HG03045 (cell line): ENCODE measurements at regions not wholly inside any gene's neighbourhood (a gene's known extent, or its start where the extent isn't known, plus 50 kb on each side); places are given as distances from the start of the nearest gene placed in this dataset.

Experiments
- ATAC-seq: cut with Tn5 transposase; IDR thresholded peaks from one replicate; pipeline ENCODE4 v1.9.1; 2021; ENCODE audit warnings: mild to moderate bottlenecking, moderate library complexity; ENCODE audit not compliant: unreplicated experiment

DNA sequence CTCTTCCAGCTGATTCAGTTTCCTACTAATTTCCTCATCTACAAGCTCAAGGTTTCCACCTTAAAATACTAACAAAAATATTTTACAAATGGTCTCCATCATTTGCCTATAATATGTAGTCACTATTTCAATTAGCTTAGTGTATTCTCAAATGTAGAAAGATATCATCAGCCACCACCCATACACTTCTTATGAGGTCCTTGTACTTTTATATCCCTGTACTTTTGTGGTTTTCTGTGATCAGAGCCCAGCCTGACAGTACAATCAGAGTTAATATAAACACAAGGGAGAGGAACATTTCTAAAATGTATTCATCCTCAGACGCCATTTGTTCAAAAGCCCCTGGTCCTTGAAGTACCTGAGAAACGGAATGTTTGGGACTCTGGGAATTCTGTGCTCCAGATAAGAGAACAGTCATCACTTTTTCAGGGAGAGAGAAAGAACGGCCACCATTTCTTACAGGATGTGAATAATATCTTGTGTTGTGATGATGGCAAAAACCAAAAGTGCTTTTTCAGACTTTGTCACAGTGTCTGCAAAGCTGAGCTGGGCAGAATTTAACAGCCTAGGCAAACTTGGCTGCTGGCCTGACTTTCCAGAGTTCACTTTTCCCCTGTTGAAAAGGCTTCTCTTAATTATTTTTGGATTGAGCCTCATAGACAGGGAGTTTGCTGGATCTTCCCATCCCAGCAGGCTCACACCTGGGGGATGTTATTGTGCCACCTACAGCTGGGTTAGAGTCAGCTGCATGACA is 361.7 kb upstream of the ACVR2A start:
- no peak for ATAC-seq

DNA sequence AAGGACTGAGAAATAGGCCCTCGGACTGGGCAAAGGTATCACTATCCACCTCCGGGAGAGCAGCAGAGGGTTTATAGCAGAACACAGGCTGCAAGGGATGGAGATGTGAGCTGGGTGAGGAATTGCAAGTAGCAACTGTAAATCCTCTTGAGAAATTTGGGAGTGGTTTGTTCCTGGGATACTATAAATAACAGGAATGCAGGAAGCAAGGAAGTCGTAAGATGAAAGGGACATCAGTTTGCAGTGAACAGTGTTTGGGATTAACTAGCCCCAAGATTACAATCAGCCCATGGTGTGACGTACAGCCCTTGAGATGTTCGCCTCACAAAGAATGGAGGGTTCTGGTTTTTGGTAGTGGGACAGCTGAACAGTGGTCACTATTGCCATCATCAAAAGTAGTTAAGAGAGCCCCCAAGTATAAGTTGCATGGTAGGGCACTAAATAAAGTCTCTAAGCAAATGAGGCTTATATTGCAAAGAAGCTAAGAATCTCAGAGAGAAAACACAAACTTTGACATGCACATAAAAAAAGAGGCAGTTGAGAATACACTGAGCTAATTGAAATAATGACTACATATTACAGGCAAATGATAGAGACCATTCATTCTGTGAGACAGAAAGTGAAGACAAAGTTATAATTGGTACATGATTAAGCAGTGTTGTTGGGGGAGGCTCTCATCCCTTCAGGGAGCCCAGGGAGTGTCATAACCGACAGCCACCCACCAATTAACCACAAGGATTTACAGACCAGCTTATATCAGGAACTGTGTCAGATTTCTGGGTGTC is 362.5 kb upstream of the ACVR2A start:
- ATAC-seq: no peak

DNA sequence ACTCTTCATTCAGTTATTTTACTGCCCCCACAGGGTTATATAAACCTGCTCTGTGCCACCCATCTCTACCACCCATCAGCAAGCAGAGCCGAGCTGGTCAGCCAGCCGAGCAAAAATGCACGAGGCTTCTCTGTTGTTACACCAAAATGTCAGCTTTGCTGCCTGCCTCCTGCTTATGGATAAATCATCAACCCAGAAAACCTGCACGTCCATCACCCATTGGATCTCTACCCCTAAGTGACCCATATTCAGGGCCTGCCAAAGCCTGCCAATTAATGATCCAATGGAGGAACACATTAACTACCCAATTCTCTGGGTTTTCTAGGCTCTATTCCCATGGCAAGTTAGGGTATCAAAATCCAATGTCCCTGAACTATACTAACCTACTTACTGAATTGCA is 365.5 kb upstream of the ACVR2A start:
- no peak for ATAC-seq

DNA sequence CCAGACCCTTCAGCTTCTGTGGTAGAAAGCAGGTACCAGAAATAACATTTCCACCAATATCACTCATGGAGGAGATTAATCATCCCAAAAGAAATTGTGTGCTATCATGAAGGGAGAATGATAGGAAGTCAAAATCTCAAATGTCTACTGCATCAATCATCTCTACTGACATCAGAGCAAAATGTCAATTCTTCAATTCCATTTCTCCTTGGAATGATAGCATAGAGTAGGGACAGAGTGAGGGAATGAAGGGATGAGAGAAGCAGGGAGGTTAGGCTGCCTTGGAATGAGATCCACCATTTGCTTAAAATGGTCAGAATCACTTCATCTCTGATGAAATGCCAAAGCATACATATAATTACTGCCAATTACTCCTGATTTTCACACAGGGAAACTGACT is 371.8 kb upstream of the ACVR2A start:
- ATAC-seq: no peak

DNA sequence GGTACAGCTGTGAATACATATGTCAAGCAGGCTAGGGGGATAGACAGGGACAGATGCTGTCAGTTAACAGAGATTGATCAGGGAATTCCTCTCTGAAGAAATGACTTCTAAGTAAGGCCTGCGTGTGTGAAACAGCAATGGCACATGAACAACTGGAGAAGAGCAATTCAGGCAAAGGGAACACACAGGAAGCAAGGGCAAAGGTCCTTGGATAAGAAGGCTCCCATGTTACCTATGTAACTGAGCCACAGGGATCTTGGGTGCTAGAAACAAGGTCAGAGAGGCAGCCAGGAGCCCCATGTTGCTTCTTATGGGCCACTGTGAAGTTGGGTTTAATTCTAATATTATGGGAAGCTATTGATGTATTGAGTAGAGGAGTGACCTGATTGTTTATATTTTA is 373.7 kb upstream of the ACVR2A start:
- ATAC-seq: no peak

DNA sequence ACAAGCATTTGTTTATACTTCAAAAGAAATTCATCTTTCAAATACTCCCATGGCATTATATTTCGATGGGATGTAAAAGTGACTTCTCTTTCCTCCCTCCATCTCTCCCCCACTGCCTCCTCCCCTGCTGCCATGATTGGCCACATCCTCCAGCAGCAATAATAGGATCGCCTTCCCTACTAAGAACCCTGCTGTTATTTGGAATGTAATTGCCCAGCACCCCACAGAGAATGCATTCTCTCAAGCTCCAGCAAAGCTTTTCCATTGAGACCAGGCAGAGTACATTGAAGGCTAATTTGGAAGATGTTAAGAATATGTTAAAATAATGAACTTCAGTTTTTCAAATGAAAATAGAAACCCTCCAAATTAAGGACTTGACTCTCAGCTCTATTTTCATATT is 375.4 kb upstream of the ACVR2A start:
- ATAC-seq: no peak

DNA sequence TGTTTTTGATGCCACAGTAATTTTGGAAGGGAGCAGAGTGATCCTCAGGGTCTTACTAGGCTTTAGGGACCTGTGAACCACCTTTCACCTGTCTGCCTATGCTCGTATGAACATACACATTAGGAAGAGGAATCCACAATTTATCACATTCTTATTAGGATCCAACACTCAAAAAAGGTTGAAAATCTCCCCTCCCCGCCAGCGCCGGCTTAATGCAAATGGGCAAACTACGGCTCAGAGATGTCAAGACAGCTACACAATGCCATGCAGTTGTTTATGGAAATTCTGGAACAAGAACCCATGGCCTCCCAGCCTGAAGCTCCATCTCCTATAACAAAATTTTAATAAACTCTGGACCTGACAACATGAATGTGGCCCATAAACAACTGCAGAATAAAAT is 375.9 kb upstream of the ACVR2A start:
- ATAC-seq: no peak

DNA sequence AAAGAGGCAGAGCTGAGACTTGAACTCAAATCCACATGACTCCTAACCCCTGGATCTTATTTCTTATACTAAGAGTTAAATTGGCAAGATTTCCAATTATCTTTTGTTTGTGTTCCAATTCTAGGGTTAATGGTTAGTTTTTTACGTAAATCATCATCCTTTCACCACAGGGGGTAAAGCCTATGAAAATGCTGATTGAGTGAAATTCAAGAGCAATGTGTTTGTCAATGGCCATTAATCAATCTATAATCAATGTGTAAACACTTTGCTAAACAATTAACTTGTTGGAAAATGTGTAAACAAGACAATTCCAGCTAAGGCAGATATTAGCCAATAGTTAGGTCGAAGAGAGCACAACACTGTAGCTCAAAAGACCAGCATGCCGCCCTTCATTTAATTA is 376.5 kb upstream of the ACVR2A start:
- no peak for ATAC-seq

DNA sequence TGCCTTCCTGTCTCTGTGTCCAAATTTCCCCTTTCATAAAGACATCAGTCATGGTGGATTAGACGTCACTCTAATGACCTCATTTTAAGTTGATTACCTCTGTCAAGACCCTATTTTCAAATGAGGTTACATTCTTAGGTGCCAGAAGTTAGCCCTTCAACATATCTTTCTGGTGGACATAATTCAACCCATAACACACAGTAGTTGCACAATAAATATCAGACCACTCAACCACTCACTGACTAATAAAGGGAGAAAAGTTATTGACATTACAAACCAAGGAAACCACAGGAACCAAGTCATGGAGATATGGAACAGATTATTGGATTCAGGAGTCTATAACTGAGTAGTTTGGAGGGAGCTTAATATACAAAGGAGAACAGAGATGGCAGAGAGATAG is 377.4 kb upstream of the ACVR2A start:
- no peak for ATAC-seq

DNA sequence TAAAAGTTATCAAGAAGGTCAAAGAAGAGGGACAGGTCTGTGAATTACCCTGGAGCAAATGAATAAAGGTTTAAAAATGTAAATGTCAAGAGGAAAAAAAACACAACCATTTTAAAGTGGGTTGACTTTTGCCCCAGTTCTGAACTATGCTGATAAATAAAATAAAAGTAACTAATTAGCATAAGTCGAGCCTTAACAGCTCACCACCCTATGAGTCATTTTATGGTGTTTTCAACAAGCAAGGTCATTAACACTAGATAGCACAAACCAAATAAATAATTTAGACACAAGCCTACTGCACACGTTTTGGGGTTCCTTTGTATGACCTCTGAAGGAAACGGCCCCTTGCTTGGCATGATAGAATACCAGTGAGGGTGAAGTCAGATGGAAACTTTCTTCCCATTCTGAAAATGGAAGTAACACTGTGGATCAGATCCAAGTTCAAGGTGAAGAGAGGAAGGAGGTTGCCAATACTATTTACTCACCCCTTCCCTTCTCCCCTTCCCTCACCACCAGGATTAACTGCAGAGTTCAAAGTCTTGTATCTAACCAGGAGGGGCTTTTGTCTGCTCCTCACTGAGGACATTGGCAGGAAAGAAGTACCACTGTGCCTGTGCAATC is 380.0 kb upstream of the ACVR2A start:
- ATAC-seq: no peak

DNA sequence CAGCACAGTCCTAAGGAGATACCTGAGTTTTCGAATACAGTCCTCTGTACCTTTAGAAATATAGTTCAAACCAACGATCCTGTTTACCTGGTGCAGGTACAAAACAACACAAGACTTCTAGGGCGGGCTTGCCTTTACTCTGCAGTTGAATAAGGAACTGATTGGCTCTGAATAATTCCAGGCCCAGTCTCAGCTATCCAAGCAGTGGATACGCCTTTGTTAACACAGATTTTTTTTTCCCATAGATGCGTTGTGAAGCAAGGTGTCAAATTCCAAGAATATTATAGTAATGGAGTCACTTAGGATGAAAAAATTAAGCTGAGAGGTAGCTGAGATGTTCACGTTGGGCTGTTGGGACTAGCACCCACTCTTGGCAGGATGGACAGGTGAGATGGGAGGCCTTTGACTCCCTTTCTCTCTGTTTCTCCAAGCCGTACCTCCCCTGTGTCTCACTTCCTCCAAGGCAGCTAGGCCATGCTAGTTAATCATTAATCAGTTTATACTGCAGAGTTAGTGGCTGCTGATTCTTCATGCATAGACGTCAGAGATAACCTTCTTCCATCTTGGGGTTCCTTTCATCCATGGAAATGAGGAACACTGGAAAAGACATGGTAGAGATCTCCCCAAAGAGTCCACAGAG is 380.8 kb upstream of the ACVR2A start:
- peak; percentile 55 for ATAC-seq

DNA sequence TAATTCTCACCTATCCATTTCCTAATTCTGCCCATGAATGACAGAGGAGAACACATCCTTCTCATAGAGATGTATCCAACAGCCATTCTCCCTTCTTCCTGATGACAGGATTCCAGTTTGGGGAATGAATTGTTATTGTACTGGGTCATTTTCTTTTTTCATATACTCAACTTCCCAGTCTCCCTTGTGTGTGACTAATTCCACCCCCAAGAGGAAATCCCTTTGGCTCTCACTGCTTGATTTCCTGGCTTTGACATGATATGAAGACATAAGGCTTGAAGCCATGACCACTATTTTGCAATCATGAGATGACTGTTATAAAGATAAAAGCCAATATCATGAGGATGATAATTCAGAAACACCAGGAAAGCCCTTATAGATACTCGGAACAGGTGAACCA is 384.7 kb upstream of the ACVR2A start:
- ATAC-seq: no peak

DNA sequence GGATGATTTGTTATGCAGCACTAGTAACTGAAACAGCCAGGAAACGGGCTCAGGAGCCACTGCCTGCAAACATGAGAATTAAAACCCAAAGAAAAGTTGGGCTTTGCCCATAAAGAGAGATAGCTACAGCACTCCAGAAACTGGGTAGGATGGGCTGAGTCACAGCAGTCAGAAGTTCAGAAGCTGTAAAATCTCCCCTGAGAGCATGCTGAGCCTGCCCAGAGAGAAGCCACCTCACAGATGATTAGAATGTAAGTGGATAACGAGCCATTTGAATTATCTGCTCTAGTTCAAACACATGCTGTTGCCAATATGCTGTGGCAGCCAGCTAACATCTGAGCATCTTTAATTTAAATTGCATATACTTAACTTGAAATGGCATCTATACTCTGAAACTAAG is 388.1 kb upstream of the ACVR2A start:
- ATAC-seq: no peak

DNA sequence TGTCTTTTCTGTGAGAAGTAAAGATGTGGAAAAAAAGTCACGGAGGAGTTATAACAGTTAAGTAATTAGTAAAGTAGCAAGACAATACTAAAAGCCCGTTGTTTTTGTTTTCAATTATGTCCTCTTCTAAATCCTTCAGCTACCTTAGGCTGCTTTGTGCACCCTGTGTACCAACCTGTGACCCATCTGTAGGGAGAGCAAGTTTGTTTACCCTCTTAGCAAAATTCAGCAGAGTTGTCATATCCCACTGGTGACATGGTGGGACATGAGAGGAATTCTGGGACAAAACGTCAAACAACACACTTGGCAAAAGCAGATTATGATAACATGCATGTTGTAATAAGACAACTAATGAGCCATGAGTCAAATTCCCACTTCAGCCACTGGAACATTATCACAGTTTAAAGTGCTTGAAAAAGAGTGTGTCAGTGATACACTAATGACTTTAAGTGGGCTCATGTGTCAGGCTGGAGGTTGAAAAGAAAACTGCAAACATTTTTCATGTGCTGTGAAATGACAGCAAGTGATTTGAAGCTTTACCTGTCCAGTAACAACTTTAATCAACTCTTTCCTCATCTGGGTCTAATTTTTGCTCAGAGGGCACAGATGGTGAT is 392.8 kb upstream of the ACVR2A start:
- no peak for ATAC-seq

DNA sequence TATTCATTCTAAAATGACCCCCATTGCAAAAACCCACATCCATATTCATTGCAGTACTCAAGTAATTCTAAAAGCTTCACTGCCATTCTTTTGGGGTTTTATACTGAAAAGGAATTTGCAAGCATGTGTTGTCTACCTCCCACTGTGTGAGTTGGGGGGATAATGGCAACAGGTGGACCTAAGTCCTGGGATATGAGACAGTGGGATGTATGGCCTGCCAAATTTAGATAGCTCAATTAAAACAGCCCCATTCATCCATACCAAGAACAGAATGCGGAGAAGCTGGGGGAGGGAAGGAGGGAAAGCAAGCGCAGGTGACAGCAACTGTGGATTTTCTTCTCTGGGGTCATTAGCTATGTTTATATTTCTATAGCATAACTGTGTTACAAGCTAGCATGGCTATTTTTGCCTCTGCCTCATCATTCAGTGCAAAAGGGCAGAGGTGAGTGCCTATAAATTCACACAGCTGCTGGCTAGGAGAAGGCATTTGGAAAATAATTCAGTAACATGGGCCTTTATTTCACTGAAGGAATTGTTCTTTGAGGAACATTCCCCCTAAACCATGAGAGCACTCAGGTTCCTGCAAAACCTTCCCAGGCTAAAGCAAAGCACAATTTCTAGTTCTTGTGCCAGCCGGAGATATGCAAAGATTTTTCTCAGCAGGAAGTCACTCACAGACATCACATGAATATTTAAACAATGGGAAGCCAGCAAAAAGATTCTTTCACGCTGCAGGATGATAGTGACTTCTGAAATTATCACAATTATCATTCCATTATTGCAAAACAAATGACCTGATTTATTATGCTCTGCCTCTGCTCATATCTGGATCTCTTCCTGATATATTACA is 393.9 kb upstream of the ACVR2A start:
- ATAC-seq: no peak

DNA sequence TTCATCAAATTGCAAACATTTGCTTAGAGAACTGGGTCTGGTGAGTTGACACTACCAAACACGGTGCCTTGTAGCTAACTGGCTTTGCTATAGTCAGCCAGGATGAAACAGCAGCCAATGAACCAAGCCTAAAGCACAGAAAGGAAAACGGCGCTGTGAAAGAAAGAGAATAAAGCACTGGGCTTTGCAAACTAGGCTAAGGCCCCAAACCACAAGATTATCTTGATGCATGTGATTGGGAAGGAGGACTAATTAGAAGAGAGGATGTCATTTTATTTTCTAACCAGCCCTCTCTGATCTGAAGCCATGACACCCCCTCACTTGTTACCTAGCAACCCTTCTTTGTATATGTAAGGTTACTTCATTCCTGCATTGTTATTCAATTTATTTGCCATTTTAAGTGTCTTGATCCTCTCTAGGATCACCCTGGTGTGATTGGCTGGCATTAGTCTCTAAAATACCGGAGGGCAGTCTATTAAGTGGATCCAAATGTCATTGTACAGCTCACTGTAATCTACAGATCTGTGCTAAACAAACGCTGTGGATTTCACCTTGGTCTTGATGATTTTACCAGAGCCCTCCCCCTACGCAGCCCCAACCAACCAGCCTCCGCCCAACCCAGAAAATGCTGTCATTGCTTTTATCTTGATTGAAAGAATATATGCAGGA is 395.4 kb upstream of the ACVR2A start:
- no peak for ATAC-seq

DNA sequence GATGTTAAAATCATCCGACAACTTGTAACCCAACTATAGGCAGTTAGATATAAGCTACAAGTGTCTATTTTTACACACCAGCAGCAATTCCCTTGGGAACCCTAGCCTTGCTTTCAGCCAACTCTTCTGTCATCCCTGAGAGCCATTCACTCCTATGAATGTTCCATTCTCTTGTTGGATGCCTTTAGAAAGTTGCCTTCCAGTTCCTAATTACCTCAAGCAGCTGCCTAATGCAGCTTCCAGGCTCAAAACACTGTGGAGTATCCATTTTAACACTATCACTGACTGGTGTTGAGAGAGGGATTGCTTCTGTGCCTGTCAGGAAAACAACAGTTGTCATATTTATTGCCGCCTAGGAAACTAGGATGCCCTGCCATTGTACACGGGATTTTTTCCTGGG is 402.0 kb upstream of the ACVR2A start:
- ATAC-seq: no peak

DNA sequence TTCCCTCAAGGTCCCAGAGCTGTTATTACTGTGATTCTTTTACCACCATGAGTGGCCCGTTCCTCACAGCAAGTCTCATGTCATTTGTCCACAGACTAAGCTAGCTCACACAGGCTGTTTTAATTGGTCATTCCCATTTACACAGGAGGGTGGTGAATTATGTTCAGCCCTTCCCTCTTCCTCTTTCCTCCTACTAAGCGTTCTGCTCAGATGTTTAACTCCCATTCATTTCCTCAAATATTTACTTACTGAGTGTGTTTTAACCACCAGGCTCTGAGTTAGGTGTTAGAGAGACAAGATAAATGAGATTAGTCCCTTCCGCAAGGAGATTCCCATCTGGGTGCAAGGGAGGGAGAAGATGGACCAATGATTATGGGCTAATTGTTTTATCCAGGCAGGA is 403.6 kb upstream of the ACVR2A start:
- ATAC-seq: no peak

DNA sequence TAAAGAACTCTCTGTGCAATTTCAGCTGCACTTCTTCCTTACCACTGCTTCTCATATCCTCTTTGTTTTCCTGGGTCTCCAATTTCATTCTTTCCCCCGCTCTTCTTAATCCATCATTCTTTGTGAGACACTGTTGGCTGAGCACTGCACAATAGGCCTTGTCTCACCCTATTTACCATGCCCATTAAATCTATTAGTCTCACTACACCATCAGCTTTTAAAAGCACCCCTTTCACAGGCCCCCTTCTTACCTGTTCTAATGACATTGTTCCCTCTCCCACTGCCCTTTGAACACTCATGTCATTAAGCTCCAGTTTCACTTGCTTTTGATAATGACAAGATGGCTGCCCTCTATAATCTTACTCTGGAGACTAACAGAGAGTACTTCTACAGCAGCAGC is 404.1 kb upstream of the ACVR2A start:
- ATAC-seq: no peak

DNA sequence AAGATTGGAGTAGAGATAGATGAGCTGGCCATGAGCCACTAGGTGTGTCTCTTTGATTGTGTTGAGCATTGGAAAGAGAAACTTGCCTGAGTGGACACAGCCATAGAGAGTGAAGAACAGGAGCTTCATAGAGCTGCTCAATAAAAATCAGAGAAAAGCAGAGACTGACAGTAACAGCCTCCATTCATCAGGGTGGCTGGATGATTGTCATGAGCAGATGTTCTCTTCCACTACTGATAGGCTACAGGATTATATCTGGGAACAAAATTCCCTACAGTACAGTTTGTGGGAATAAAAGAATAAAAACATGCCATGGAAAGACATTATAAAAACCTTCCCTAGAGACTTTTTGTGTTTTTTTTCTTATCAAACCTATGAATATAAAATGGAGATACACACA is 404.8 kb upstream of the ACVR2A start:
- ATAC-seq: no peak
